ENCODE measurements at regions not wholly inside any gene's neighbourhood (a gene's known extent, or its start where the extent isn't known, plus 50 kb on each side); places are given as distances from the start of the nearest gene placed in this dataset.

- 65 to 71% methylated on average over 8 of the region's 8 CpGs for WGBS, 2 donors
- no peaks in the 10 kb centered on the region for H3K9me3 ChIP-seq
- DNase-seq (ENCODE audit: low spot score in 2 of 2) = no peak
- TF ChIP-seq CTCF (IDR thresholded peaks at IDR 0.05) = no peak
- no peak for TF ChIP-seq EP300 (IDR thresholded peaks at IDR 0.05)
- no peak for TF ChIP-seq POLR2A (IDR thresholded peaks at IDR 0.05)
- no peak overlapping the region for H3K27ac ChIP-seq
- no peaks in the 10 kb centered on the region for H3K4me1 ChIP-seq
- H3K4me3 ChIP-seq = no peak overlapping the region
- H3K27me3 ChIP-seq = no peaks in the 10 kb centered on the region
- no peaks in the 10 kb centered on the region for H3K36me3 ChIP-seq
Measured at GRCh38 chr7:142337054-142338001, 79.5 kb upstream of the PRSS58 start.

GRCh38 chr7:142334806-142335205, 76.9 kb upstream of the PRSS58 start:
- H3K27me3 ChIP-seq = no peaks in the 10 kb centered on the region
- no peak for DNase-seq (ENCODE audit: low spot score in 2 of 2)
- H3K4me1 ChIP-seq = no peaks in the 10 kb centered on the region
- H3K27ac ChIP-seq = no peak overlapping the region
- H3K36me3 ChIP-seq = no peaks in the 10 kb centered on the region
- no peaks in the 10 kb centered on the region for H3K9me3 ChIP-seq
- H3K4me3 ChIP-seq = no peak overlapping the region
- WGBS, 2 donors = 89 to 100% methylated on average over 1 of the region's 1 CpG
- TF ChIP-seq CTCF (IDR thresholded peaks at IDR 0.05) = no peak
- TF ChIP-seq POLR2A (IDR thresholded peaks at IDR 0.05) = no peak
- no peak for TF ChIP-seq EP300 (IDR thresholded peaks at IDR 0.05)

GRCh38 chr7:142334236-142334635, 76.4 kb upstream of the PRSS58 start:
- DNase-seq (ENCODE audit: low spot score in 2 of 2) = no peak
- no peaks in the 10 kb centered on the region for H3K9me3 ChIP-seq
- no peaks in the 10 kb centered on the region for H3K27me3 ChIP-seq
- no peaks in the 10 kb centered on the region for H3K4me1 ChIP-seq
- H3K4me3 ChIP-seq = no peak overlapping the region
- no peak for TF ChIP-seq POLR2A (IDR thresholded peaks at IDR 0.05)
- no peak for TF ChIP-seq CTCF (IDR thresholded peaks at IDR 0.05)
- no peak for TF ChIP-seq EP300 (IDR thresholded peaks at IDR 0.05)
- H3K36me3 ChIP-seq = no peaks in the 10 kb centered on the region
- 34 to 52% methylated on average over 2 of the region's 2 CpGs for WGBS, 2 donors
- H3K27ac ChIP-seq = no peak overlapping the region

GRCh38 chr7:142332421-142332820, 74.6 kb upstream of the PRSS58 start:
- no peak for DNase-seq (ENCODE audit: low spot score in 2 of 2)
- no peak overlapping the region for H3K4me3 ChIP-seq
- H3K9me3 ChIP-seq = no peaks in the 10 kb centered on the region
- TF ChIP-seq POLR2A (IDR thresholded peaks at IDR 0.05) (no peak), CTCF (IDR thresholded peaks at IDR 0.05) (no peak), EP300 (IDR thresholded peaks at IDR 0.05) (no peak)
- H3K27me3 ChIP-seq = peaks cover 0 to 4% of the 10 kb centered on the region in 2 donors
- no peaks in the 10 kb centered on the region for H3K36me3 ChIP-seq
- no peaks in the 10 kb centered on the region for H3K4me1 ChIP-seq
- no peak overlapping the region for H3K27ac ChIP-seq
- 91% methylated on average over 6 of the region's 6 CpGs for WGBS, 2 donors

GRCh38 chr7:142331941-142332340, 74.1 kb upstream of the PRSS58 start:
- TF ChIP-seq CTCF (IDR thresholded peaks at IDR 0.05) = no peak
- TF ChIP-seq EP300 (IDR thresholded peaks at IDR 0.05) = no peak
- no peak for TF ChIP-seq POLR2A (IDR thresholded peaks at IDR 0.05)
- no peak overlapping the region for H3K27ac ChIP-seq
- H3K4me3 ChIP-seq = no peak overlapping the region
- DNase-seq (ENCODE audit: low spot score in 2 of 2) = no peak
- no peaks in the 10 kb centered on the region for H3K36me3 ChIP-seq
- peaks cover 0 to 4% of the 10 kb centered on the region in 2 donors for H3K27me3 ChIP-seq
- no peaks in the 10 kb centered on the region for H3K9me3 ChIP-seq
- no peaks in the 10 kb centered on the region for H3K4me1 ChIP-seq
- WGBS, 2 donors = 30 to 33% methylated on average over 2 of the region's 2 CpGs

All from tibial nerve (tissue), 4 donors.